GM23248 (cell line): ENCODE measurements at regions not wholly inside any gene's neighbourhood (a gene's known extent, or its start where the extent isn't known, plus 50 kb on each side); places are given as distances from the start of the nearest gene placed in this dataset.

Experiments
- EZH2 ChIP-seq: fragments of 200-600 bp; sonication (generic); IDR thresholded peaks from 2 replicates; pipeline ENCODE4 v1.6.1; 2018; ENCODE audit warnings: antibody characterized with exemption, mild to moderate bottlenecking; ENCODE audit not compliant: insufficient read depth, poor library complexity, severe bottlenecking
- EZH2phosphoT487 ChIP-seq: fragments of 200-600 bp; sonication (generic); IDR thresholded peaks from 2 replicates; pipeline ENCODE4 v1.6.1; 2018; ENCODE audit warnings: antibody characterized with exemption, moderate library complexity, mild to moderate bottlenecking, low read depth; ENCODE audit not compliant: insufficient read depth

GRCh38 chr6:6893701-6894100 lies 214.1 kb upstream of the RREB1 start:
- TF ChIP-seq EZH2 (no peak), EZH2phosphoT487 (no peak)
